Epithelial cell of esophagus (primary cell): ENCODE measurements at regions not wholly inside any gene's neighbourhood (a gene's known extent, or its start where the extent isn't known, plus 50 kb on each side); places are given as distances from the start of the nearest gene placed in this dataset.

ENCODE experiments used
- DNase-seq: peaks from one replicate; pipeline ENCODE4 v3.0.0; 2010; ENCODE audit warnings: low read depth
- H3K4me3 ChIP-seq: 2 replicates; pipeline ENCODE4 v1.5.1; 2011; ENCODE audit warnings: mild to moderate bottlenecking, low read length, control low read depth
- TF ChIP-seq, protein P1 (sequence below): IDR thresholded peaks from 2 replicates; pipeline ENCODE4 v1.5.1; 2011; ENCODE audit warnings: low read depth, mild to moderate bottlenecking, low read length, control low read depth, inconsistent platforms; ENCODE audit not compliant: insufficient read depth; ENCODE audit errors: missing control alignments

DNA sequence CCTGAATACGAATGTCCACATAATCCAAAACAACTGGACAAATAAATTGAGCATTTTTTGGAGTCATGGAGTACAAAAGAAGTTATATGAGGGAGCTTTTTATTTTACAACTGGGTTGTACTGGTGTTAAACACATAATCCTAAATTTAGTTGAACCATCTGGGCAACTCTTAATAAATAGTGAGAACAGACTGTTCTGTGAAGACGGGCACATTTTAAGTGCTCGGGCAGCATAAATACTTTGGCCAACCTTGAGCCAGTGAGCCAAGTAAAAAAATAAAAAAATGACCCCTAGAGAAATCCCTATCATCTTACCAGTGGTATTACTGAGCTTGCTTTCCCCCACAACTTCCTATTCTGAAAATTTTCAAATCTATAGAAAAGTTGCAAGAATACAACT is 50.9 kb upstream of the PSME4 start:
- TF ChIP-seq, protein P1, sequence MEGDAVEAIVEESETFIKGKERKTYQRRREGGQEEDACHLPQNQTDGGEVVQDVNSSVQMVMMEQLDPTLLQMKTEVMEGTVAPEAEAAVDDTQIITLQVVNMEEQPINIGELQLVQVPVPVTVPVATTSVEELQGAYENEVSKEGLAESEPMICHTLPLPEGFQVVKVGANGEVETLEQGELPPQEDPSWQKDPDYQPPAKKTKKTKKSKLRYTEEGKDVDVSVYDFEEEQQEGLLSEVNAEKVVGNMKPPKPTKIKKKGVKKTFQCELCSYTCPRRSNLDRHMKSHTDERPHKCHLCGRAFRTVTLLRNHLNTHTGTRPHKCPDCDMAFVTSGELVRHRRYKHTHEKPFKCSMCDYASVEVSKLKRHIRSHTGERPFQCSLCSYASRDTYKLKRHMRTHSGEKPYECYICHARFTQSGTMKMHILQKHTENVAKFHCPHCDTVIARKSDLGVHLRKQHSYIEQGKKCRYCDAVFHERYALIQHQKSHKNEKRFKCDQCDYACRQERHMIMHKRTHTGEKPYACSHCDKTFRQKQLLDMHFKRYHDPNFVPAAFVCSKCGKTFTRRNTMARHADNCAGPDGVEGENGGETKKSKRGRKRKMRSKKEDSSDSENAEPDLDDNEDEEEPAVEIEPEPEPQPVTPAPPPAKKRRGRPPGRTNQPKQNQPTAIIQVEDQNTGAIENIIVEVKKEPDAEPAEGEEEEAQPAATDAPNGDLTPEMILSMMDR: no peak
- DNase-seq: no peak
- H3K4me3 ChIP-seq: no peak overlapping the region

DNA sequence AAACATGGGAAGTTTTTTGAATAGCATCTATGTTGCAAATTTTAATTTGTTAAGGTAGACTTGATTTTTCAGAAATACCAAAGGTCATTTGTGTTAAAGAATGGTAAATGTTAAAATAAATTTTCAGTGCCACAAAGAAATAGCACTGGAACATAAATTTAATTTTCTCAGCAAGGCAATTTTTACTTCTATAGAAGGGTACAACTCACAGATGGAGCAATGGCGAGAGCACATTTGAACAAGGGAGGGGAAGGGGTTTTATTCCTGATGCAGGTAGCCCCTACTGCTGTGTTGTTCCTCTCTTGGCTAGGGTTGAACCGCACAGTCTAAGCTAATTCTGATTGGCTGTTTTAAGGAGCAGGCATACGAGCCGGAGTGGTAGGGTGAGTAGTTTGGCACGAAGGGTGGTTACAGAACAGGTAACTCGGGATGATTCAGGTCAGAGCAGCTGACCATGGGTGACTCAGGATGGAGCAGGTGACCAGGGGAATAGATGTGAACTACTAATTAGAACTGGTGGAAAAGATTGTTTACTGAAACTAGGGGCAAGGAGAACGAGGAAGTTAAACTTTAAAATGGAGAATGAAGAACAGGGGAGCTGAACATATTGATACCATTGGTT is 50.1 kb upstream of the PSME4 start:
- H3K4me3 ChIP-seq: no peak overlapping the region
- DNase-seq: no peak
- TF ChIP-seq, protein P1: no peak
